Stomach (tissue), 4 donors: ENCODE measurements at regions not wholly inside any gene's neighbourhood (a gene's known extent, or its start where the extent isn't known, plus 50 kb on each side); places are given as distances from the start of the nearest gene placed in this dataset.

Experiments used
- CTCF ChIP-seq, 7 experiments: fragments of 450-650 bp in 4 of 7; fragments of 200-600 bp in 3 of 7; sonication (generic) in 3 of 7; IDR thresholded peaks; one replicate each; pipeline ENCODE4 v1.5.1; 2016 to 2019; ENCODE audit warnings: antibody characterized with exemption in 7 of 7, control low read depth in 2 of 7, mild to moderate bottlenecking in 1 of 7
- EP300 ChIP-seq: sonication (generic); formaldehyde crosslinking; IDR thresholded peaks from one replicate; pipeline ENCODE4 v1.6.1; 2017; ENCODE audit warnings: antibody characterized with exemption

GRCh38 chrX:78839711-78840110 lies 92.2 kb downstream of the LPAR4 start:
- TF ChIP-seq EP300 = no peak
- TF ChIP-seq CTCF (IDR thresholded peaks at IDR 0.05) = no peak
